Thymus (tissue), 11 donors: ENCODE measurements at regions not wholly inside any gene's neighbourhood (a gene's known extent, or its start where the extent isn't known, plus 50 kb on each side); places are given as distances from the start of the nearest gene placed in this dataset.

ENCODE experiments used
- DNase-seq, 9 donors: peaks; one replicate each; pipeline ENCODE4 v3.0.0-alpha.2; 2013; ENCODE audit warnings: low spot score in 9 of 9, low read depth in 6 of 9, missing footprints in 1 of 9
- H3K27ac ChIP-seq, 2 donors: one replicate each; pipeline ENCODE4 v1.5.1; 2013; ENCODE audit warnings: control low read depth in 1 of 2, low read depth in 1 of 2, low read length in 1 of 2, mild to moderate bottlenecking in 1 of 2, moderate library complexity in 1 of 2
- H3K27me3 ChIP-seq, 2 donors: one replicate each; pipeline ENCODE4 v1.5.1; 2013; ENCODE audit warnings: low read length in 1 of 2; ENCODE audit not compliant: control insufficient read depth in 2 of 2, insufficient read depth in 1 of 2
- H3K36me3 ChIP-seq, 2 donors: one replicate each; pipeline ENCODE4 v1.5.1; 2013; ENCODE audit warnings: low read length in 1 of 2, mild to moderate bottlenecking in 1 of 2, moderate library complexity in 1 of 2; ENCODE audit not compliant: control insufficient read depth in 2 of 2, insufficient read depth in 2 of 2
- H3K4me1 ChIP-seq, 2 donors: one replicate each; pipeline ENCODE4 v1.5.1; 2013; ENCODE audit warnings: low read length in 2 of 2; ENCODE audit not compliant: control insufficient read depth in 2 of 2, insufficient read depth in 2 of 2
- H3K4me3 ChIP-seq, 2 donors: one replicate each; pipeline ENCODE4 v1.5.1; 2013; ENCODE audit warnings: low read length in 2 of 2, control low read depth in 1 of 2, mild to moderate bottlenecking in 1 of 2
- H3K9me3 ChIP-seq, 2 donors: one replicate each; pipeline ENCODE4 v1.5.1; 2013; ENCODE audit warnings: low read length in 1 of 2, mild to moderate bottlenecking in 1 of 2; ENCODE audit not compliant: control insufficient read depth in 2 of 2, insufficient read depth in 1 of 2
- WGBS: extraction: QIAGEN DNeasy Blood & Tissue Kit; methylation state at CpG from one replicate; pipeline ENCODE4 v1.1.7; 2013; 5-methylcytosine and 5-hydroxymethylcytosine counted together
- donor health status: healthy.

GRCh38 chr7:142413280-142414000, 155.6 kb upstream of the PRSS58 start:
- Histone ChIP-seq H3K4me3 (no peak overlapping the region), H3K27ac (peak overlapping the region in 1 of 2 donors; percentile 82), H3K36me3 (no peaks in the 10 kb centered on the region), H3K4me1 (peaks cover 11 to 61% of the 10 kb centered on the region in 2 donors), H3K9me3 (no peaks in the 10 kb centered on the region), H3K27me3 (no peaks in the 10 kb centered on the region)
- no peak for DNase-seq
- WGBS, result 71% methylated on average over 4 of the region's 4 CpGs

GRCh38 chr7:142412551-142413193, 154.8 kb upstream of the PRSS58 start:
- Histone ChIP-seq H3K4me3 (no peak overlapping the region), H3K36me3 (no peaks in the 10 kb centered on the region), H3K9me3 (no peaks in the 10 kb centered on the region), H3K4me1 (peaks cover 10 to 61% of the 10 kb centered on the region in 2 donors), H3K27me3 (no peaks in the 10 kb centered on the region), H3K27ac (peak overlapping the region in 1 of 2 donors; percentile 82)
- peak in 8 of 9 donors; percentile 54 to 89 (median 68) for DNase-seq
- 52% methylated on average over 2 of the region's 2 CpGs for WGBS

GRCh38 chr7:142409471-142409870, 151.6 kb upstream of the PRSS58 start:
- Histone ChIP-seq H3K36me3 (no peaks in the 10 kb centered on the region), H3K27ac (no peak overlapping the region), H3K9me3 (no peaks in the 10 kb centered on the region), H3K4me1 (peaks cover 11 to 47% of the 10 kb centered on the region in 2 donors), H3K4me3 (no peak overlapping the region), H3K27me3 (no peaks in the 10 kb centered on the region)
- no peak for DNase-seq

- Histone ChIP-seq H3K27me3 (no peaks in the 10 kb centered on the region), H3K9me3 (no peaks in the 10 kb centered on the region), H3K27ac (no peak overlapping the region), H3K4me1 (peaks cover 11 to 41% of the 10 kb centered on the region in 2 donors), H3K36me3 (no peaks in the 10 kb centered on the region), H3K4me3 (no peak overlapping the region)
- DNase-seq, result no peak
These were observed 150.9 kb upstream of the PRSS58 start for GRCh38 chr7:142408794-142409193.

- H3K4me3 ChIP-seq, result no peak overlapping the region
- H3K27me3 ChIP-seq, result no peaks in the 10 kb centered on the region
- no peaks in the 10 kb centered on the region for H3K9me3 ChIP-seq
- no peaks in the 10 kb centered on the region for H3K36me3 ChIP-seq
- 74% methylated on average over 8 of the region's 8 CpGs for WGBS
- DNase-seq, result no peak
- peaks cover 11 to 34% of the 10 kb centered on the region in 2 donors for H3K4me1 ChIP-seq
- peak overlapping the region in 1 of 2 donors; percentile 6 for H3K27ac ChIP-seq
These were observed 150.2 kb upstream of the PRSS58 start for GRCh38 chr7:142407939-142408570.

GRCh38 chr7:142405122-142405765, 147.4 kb upstream of the PRSS58 start:
- WGBS, result 92% methylated on average over 7 of the region's 7 CpGs
- Histone ChIP-seq H3K4me3 (no peak overlapping the region), H3K9me3 (no peaks in the 10 kb centered on the region), H3K4me1 (peaks cover 12 to 37% of the 10 kb centered on the region in 2 donors), H3K27ac (no peak overlapping the region), H3K36me3 (no peaks in the 10 kb centered on the region), H3K27me3 (no peaks in the 10 kb centered on the region)
- no peak for DNase-seq

GRCh38 chr7:142401951-142402350, 144.1 kb upstream of the PRSS58 start:
- Histone ChIP-seq H3K4me1 (peaks cover 3 to 35% of the 10 kb centered on the region in 2 donors), H3K36me3 (no peaks in the 10 kb centered on the region), H3K9me3 (no peaks in the 10 kb centered on the region), H3K4me3 (no peak overlapping the region), H3K27me3 (no peaks in the 10 kb centered on the region), H3K27ac (no peak overlapping the region)
- WGBS, result 96% methylated on average over 3 of the region's 3 CpGs
- no peak for DNase-seq

- DNase-seq, result peak in 1 of 9 donors; percentile 73
- no peaks in the 10 kb centered on the region for H3K27me3 ChIP-seq
- peak overlapping the region in 1 of 2 donors; percentile 27 for H3K27ac ChIP-seq
- WGBS, result 27% methylated on average over 5 of the region's 5 CpGs
- no peaks in the 10 kb centered on the region for H3K9me3 ChIP-seq
- H3K36me3 ChIP-seq, result no peaks in the 10 kb centered on the region
- no peak overlapping the region for H3K4me3 ChIP-seq
- peaks cover 3 to 32% of the 10 kb centered on the region in 2 donors for H3K4me1 ChIP-seq
These were observed 142.2 kb upstream of the PRSS58 start for GRCh38 chr7:142400042-142400533.
